HL-60 (cell line): ENCODE measurements at regions not wholly inside any gene's neighbourhood (a gene's known extent, or its start where the extent isn't known, plus 50 kb on each side); places are given as distances from the start of the nearest gene placed in this dataset.

Experiments
- CTCF ChIP-seq: IDR thresholded peaks from one replicate; pipeline ENCODE4 v1.5.1; 2011; ENCODE audit warnings: low read length, control low read depth, inconsistent platforms; ENCODE audit not compliant: insufficient read depth
- POLR2AphosphoS5 ChIP-seq: IDR thresholded peaks from 2 replicates; pipeline ENCODE4 v1.6.1; 2012; ENCODE audit warnings: low read depth
- REST ChIP-seq: IDR thresholded peaks from 2 replicates; pipeline ENCODE4 v1.6.1; 2012; ENCODE audit warnings: low read depth; ENCODE audit not compliant: insufficient replicate concordance
- SPI1 ChIP-seq: IDR thresholded peaks from 2 replicates; pipeline ENCODE4 v1.6.1; 2012; ENCODE audit warnings: low read depth, mild to moderate bottlenecking, borderline replicate concordance

GRCh38 chr9:551986-552929, 289.2 kb upstream of the DMRT1 start:
- TF ChIP-seq CTCF (no peak), REST (no peak), POLR2AphosphoS5 (no peak), SPI1 (no peak)
